ENCODE measurements at regions not wholly inside any gene's neighbourhood (a gene's known extent, or its start where the extent isn't known, plus 50 kb on each side); places are given as distances from the start of the nearest gene placed in this dataset.
A peak's percentile ranks its signal among the peaks of the same experiment; 100 is the strongest.

DNA sequence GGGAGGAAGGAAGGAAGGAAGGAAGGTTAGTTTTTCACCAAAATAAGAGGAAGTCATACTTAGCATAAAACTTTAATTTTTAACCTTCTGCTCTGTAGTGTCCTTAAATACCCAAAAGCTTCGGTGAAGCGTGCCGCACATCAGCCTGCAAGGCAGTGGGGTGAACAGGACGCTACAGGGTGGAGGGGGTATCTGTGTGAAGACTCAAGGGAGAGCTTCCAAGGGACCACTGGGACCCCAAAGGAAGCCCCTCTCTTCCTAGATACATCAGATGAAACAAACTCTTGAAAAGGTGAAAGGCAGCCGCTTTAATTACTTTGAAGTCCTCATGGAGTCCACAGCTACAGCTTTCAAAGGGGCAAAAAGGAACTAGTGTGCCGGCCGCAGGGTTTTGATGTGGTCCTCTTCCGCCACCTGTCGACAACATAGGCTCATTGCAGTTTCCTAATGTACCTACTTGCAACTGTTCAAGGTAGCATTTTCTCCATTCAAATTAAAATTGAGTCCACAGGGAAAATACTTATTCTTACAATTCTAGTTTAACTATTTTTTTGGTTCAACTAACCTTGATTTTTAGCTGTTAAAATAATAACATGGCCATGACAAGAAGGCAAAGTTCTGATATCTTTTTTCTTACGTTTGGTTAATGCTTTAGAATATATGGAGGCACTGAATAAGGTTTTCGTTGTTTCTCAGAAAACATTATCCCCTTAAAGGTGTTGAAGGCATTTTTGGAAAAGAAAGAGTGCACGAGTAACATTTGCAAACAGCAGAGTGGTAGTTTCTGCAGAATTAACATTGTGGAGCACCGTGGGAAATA is 135.0 kb upstream of the RIPOR2 start:
- DNase-seq = peak; percentile 50

DNA sequence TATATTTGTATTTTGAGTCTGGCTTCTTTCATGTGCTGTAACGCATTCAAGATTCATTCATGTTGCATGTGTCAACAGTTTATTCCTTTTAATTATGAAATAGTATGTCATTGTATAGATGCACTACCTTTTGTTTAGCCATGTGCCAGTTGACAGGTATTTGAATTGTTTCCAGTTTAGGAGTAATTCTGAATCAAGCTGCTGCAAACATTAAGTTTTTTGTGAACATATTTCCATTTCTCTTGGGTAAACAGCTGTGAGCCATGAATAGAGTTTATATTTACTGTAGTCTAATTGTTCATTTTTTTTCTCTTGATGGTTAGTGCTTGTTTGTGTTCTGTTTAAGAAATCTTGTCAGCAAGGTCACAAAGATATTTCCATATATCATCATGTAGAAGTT is 142.4 kb upstream of the RIPOR2 start:
- DNase-seq = no peak

DNA sequence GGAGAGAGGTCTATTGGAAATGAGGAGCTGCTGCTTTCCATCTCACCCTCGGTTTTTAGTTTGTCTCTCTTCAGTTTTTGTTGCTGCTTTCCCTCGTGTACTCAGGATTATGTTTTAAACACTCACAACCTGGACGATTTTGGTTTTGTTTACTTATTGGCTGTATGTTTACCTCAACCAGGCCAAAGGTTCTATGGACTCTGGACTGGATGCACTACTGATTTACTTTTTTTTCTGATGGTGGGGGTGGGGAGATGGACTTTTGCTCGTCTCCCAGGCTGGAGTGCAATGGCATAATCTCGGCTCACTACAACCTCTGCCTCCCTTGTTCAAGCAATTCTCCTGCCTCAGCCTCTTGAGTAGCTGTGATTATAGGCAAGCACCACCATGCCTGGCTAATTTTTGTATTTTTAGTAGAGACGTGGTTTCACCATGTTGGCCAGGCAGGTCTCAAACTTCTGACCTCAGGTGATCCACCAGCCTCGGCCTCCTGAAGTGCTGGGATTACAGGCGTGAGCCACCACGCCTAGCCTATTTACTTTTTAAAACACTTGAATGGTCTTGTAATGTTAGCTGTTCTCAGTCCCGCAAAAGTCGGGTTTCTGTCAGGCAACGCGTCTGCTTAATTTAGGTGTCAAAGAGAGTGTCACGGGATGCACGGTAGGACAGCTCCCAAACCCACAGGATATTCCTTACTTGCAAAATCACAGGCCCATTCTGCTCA is 148.2 kb upstream of the RIPOR2 start:
- no peak for DNase-seq

DNA sequence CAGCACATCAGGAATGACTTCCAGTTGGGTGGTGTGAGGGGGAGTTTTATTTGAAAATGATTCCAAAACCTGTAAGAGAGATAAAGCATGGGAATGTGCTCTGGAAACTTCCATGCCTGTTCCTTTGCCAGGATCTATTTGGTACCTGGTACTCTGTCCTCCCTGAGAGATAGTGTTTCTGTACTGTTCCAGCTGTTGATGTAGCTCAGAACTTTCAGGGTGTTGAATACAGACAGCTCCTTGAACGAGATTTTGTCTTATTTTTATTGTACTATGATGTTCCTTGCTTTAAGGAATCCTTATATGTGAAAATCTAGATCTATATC is 148.7 kb upstream of the RIPOR2 start:
- DNase-seq = no peak

DNA sequence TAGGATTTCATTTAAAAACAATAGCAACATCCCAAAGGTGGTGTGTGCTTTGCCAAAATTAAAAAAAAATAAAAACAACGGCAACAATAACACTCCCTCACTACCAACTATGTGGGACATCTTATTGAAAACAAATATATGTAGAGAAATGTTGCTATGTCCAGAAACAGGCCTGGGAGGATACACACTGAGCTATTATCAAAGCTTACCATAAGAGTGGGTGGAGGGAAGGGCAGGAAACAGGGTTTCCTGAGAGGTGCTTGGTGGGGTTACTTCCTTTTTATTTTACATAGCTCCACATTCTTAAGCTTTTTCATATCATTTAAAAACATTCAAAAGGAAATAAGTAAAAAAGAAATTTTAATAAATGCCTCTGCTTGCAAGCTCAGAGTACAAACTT is 150.0 kb upstream of the RIPOR2 start:
- DNase-seq = no peak

DNA sequence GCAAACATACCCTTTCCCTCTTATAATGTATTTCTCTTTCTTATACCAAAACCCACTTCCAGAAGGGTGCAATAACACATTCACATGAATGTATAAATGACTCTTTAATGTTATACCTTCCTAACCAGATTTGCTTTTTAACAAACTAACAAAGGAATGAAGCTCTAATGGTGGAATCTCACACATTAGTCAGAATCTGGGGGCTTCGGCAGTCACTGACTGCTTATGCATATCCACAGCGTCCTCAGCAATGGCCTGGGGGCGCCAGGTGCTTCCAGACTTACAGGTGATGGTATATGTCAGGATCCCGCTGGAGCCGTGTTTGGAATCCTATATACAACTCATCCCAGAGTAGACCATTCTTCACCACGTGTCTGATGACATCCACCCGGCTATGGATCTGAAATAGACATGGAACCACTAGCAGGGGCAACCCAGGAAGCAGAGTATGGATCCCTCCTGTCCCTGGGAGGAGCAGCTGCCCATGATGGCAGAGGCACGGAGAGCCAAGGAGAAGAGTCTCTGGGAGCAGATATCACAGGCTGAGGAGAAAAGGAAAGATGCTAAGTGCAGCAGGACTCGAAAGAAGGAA is 150.8 kb upstream of the RIPOR2 start:
- no peak for DNase-seq

DNA sequence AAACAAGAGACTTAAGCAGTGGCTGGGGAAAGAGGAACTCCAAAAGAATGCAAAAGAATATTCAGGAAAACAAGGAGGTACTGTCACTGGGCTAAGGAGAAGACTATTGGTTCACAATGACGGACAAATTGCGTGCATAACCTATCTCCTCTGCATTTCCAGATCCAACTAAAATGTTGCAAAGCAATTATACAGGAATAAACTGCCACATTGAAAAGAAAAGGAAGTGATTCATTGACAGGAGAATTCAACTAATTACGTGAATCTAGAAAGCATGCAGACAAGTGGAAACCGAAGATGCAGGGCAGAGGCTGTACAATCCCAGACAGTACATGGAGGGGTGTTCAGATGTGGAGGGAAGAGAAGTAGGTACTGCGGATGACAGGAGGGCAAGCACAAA is 152.8 kb upstream of the RIPOR2 start:
- no peak for DNase-seq

DNA sequence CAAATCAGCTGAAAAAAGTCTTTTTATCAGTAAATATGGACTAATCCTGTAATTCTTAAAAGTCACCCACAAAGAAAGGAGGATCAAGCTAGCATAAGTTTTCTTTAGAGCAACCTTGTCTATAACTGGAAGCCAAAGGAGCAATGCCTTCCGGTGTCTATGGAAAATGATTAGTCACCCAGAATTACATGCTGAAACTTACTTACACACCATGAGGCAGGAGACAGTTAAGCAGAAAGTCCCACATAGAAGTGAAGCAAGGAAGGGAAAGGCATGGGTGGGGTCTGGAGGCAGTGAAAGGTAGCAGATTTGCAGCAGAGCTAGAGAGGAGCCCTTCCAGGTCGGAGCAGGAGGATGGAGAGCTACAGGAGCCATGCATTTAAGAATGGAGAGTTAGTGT is 153.7 kb upstream of the RIPOR2 start:
- DNase-seq = no peak

DNA sequence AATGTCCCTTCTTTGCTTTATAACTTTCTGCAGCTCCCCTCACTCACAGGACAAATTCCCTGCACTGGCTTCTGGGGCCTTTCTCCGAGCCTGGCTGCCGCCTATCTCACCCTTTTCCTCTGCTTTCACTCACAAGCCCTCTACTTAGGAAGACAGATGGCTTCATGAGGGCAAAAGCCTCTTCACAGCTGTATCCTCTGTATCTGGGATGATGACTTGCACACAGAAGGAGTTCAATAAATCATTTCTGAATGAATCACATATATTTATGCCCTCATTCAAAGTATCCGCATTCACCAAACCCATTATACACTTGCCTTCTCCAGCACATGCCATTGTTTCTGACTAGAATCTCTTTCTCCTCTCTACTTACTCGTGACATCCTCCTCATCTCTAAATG is 159.0 kb upstream of the RIPOR2 start:
- no peak for DNase-seq

DNA sequence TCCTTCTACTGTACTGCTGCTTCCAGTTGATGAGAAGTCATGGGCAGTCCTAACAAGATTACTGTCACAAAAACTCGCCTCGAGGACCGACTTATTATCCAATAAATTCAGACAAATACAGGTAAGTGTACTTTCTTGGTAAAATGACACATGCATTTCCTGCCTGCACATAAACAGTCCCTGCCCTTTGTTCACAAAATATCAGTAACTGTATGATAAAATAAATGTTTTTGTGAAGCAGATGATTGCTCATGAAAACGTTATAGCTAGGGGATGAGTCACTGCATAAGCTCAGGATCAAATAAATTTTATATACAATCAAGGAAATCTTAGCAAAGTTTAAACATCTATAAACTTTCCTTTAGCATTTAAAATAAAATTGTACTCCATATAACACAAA is 164.5 kb upstream of the RIPOR2 start:
- no peak for DNase-seq

DNA sequence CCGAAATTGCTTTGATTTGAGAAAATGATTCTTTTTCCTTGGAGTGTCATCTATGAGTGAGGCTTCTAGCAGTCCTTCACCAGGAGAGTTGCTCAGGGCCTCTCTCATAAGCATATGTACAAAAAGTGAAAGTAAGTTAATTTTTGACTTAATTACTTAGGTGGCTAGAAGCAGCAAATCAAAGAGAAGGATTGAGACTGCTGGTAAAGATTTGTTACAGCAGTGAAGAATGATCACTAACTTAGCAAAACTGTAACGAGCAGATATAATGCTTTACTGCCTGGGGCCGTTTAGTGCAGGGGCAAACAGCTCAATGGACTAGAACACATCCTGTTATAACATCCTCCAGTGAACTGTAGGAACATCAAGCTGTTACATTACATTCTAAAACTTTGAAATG is 167.8 kb upstream of the RIPOR2 start:
- DNase-seq = no peak

DNA sequence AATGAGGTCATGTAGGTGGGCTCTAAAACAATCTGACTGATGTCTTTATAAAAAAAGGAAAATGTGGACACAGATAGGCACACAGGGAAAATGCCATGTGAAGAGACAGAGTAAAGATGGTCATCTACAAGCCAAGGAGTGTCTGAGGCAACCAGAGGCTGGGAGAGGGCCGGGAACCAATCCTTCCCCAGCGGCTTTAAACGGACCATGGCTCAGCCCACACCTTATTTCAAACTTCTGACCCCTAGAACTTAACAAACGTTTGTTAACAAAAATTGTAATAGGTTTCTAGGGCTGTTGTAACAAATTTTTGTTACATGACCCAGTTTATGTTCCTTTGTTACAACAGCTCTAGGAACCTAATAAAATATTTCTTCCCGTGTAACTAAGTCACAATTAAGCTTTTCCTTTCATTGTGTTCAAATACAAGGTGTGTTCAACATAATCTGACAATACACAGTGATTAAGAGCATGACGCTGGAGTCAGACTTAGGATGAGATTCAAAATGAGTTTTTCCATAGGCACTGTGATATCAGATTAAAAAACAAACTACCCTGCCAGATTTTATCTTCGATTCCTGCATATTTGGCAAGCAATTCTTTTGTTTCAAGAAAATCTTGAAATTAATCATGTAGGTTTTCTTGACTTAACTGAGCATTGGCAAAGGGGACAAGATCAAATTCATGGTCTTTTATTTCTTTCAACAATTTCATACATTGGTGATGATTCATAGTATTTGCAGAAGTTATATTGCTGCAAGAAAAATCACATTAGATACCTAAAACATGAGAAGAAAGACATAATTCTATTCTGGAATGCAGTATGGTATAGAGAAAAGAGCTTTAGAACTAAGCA is 169.5 kb upstream of the RIPOR2 start:
- DNase-seq = no peak

DNA sequence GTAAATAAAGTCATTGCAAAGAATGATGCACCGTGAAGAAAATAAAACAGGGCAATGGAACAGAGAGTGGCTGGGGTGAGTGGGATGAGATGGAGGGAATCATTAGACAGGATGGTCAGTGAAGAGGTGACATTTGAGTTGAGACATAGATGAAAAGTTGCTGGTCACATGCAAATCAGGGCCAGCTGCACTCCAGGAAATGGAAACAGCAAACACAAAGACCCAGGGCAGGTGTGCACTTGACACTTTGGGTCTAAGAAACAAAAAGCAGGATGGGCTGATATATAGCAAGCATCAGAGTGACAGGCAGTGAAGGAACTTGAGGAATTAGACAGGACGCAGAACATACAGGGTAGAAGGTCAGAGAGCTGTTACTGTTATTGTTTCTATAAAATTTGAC is 171.5 kb upstream of the RIPOR2 start:
- no peak for DNase-seq

DNA sequence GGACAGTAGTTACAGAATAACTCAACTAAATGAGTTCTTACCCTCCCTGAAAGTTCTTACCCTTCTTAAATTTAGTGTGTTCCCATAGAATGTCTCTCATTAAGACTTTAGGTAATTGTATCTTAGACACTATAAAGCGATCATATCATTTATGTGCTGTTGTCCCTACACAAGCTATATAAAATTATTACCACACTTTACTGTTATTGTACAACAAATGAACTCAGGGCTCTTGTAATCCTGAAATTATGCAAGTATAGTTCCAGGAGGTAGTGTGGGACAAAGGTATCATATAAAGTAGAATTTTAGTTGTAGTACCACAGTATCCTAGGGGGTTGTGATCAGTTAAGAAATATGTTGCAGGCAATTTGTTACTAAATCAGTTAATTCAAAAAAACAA is 167.4 kb upstream of the CARMIL1 start:
- DNase-seq = no peak

DNA sequence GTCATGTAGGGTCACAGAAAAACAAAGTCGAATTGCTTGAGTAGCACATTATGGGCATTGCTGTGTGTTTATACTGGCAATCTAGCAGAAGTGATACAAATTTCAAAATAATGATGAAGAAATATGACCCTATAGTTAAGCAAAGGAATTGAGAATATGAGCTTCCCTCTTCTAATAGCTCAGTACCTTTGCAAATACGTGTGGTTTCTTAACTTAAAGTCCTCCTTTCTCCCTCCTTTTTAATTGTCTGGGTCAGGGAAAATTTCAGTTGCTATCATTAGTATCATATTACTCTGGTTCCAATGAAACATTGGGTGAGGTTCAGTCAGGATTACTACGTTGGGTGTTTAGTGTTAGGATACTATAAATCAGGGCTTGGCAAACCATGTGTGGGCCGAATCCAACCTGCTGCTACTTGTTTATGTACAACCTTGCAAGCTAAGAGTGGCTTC is 166.8 kb upstream of the CARMIL1 start:
- no peak for DNase-seq

DNA sequence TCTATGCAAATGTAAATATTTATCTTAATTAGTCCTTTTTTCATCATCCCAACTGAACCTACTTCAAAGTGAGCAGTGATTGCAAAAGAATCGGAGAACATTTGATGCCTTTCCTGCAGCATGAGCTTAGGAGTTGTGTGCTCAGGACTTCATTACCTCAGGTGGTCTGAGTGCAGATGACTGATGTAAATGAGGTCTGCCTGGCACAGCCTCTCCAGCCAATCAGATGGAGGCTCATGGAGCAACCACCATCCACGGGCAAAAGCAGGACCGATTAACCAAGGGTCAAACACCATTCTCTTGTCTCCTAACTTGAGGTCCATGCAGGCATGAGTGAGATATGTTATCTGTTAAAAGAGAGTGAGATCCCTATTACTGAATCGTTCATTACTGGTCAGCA is 165.7 kb upstream of the CARMIL1 start:
- DNase-seq = no peak

DNA sequence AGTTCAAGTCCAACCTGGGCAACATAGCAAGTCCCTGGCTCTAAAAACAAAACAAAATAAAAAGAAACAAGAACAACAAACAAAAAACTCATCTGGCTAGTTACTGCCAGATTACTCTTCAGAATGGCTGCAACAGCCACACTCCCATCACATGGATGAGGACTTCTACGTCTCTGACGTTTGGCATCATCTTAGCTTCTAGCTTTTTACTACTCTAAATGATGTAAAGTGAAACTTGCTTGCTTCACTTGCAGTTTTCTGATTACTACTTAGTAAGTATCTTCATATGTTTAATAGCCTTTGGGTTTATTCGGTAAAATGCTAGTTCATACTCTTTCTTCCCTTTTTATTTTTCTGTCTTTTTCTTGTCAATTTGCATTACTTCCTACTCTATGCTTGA is 161.1 kb upstream of the CARMIL1 start:
- no peak for DNase-seq

DNA sequence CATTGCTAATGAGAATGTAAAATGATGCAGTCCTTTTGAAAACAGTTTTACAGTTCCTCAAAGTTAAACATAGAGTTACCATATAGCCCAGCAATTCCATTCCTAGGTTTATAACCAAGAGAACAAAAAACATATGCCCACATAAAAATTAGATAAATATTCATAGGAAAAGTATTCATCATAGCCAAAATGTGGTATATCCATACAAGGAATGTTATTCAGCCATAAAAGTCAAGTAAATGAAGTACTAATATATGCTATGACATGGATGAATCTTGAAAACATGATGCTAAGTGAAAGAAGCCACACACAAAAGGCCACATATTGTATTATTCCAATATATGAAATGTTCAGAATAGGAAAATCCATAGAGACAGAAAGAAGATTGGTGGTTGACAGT is 158.0 kb upstream of the CARMIL1 start:
- no peak for DNase-seq

DNA sequence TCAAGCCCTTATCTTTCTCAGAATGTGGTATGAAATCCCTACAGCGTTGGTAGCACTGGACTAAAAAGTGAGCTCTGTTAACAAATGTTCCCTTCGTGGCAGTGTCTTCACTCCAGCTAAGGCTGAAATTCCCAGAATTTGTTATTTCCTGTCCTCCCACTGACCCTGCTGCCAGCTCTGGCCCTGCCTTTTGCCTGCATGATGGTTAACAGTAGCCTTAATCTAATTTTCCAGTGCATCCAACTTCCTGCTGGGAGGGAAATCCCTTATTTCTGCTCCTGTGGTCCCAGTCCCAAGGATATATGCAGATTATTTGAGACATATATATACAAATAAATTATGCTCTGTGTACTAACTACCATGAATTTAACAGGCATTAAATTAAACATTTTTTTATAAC is 157.2 kb upstream of the CARMIL1 start:
- DNase-seq = no peak

DNA sequence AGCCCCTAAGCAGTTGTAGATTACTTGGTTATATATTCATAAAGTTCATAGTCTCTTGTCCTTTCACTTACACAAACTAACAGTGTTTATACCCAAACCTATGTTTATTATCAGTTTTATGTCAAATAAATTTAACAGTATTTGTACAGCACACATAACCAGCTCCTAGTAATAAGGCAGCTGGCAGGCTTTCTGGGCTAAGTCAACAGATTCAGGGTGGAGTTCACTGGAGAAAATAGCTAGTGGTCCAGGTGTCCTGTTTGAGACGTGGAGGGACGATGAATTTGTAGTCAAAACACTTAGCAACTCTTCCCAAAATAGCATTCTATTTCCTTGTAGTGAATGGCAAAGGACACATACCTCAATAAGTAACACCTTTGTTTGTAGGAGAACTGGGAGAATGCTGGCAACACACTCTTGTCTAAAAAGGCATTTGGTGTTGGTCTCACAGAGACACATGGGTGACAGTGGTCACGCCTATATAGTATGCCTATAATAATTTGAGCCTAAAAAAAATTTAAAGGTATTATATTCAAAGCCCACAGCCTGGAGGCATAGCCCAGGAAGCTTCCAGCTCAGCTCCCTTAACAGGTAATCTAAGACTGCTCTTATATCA is 156.4 kb upstream of the CARMIL1 start:
- no peak for DNase-seq

DNA sequence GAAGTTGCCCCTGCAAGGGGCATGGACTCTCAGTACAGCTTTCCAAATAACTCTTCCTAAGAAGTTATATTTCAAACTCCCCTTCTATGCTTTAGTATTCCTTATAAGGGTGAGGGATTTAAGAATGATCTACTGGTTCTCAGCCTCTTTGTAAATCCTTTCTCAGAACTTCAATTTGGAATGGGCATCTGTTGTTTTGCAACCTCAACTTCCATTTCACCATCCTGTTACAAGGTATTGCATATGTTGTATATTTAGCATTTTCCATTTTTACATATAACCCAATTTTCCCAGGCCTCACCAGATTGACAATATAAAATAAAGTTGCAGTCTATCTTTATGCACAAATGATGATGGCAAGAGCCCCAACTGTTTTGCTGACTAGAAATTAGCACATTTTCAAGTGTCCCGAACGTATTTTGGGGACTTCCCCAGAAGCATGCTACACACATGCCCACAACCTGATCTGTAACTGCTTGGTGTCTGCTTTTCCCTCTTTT is 154.9 kb upstream of the CARMIL1 start:
- DNase-seq = no peak

DNA sequence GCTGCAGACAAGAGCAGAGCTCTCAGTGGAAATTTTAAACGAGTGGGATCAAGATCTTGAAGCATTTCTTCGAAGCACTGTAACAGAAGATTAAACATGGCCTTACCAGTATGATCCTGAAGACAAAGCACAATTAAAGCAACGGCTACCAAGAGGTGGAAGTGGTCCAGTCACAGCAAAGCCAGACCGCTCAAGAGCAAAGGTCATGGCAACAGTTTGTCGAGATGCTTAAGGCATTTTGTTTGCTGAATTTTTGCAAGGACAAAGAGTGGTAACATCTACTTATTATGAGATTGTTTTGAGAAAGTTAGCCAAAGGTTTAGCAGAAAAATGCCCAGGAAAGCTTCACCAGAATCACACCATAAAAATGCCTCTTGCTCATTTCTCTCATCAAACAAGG is 153.4 kb upstream of the CARMIL1 start:
- no peak for DNase-seq

All from DMS 273 treated with DMSO at 0.1 percent for 48 hours (cell line).